AG08396 (cell line): ENCODE measurements at regions not wholly inside any gene's neighbourhood (a gene's known extent, or its start where the extent isn't known, plus 50 kb on each side); places are given as distances from the start of the nearest gene placed in this dataset.

Experiments used
- DNase-seq: peaks from one replicate; pipeline ENCODE4 v3.0.0; 2012; ENCODE audit warnings: low spot score, mixed read lengths

- DNase-seq, result no peak
These were observed 89.8 kb upstream of the NEUROD1 start for GRCh38 chr2:181770150-181770549.

- no peak for DNase-seq
These were observed 91.0 kb upstream of the NEUROD1 start for GRCh38 chr2:181771356-181771755.

- DNase-seq, result no peak
These were observed 92.0 kb upstream of the NEUROD1 start for GRCh38 chr2:181772334-181772733.

GRCh38 chr2:181772777-181773176 lies 92.5 kb upstream of the NEUROD1 start:
- DNase-seq, result no peak

- no peak for DNase-seq
These were observed 94.4 kb upstream of the NEUROD1 start for GRCh38 chr2:181774685-181775084.

- DNase-seq, result no peak
These were observed 96.0 kb upstream of the NEUROD1 start for GRCh38 chr2:181776336-181776735.

GRCh38 chr2:181777734-181778133 lies 97.4 kb upstream of the NEUROD1 start:
- DNase-seq, result no peak

GRCh38 chr2:181778621-181779201 lies 98.4 kb upstream of the NEUROD1 start:
- DNase-seq, result no peak

GRCh38 chr2:181779288-181780021 lies 99.1 kb upstream of the NEUROD1 start:
- DNase-seq, result no peak

GRCh38 chr2:181780047-181780651 lies 99.8 kb upstream of the NEUROD1 start:
- DNase-seq, result no peak

GRCh38 chr2:181780657-181781056 lies 100.3 kb upstream of the NEUROD1 start:
- DNase-seq, result no peak

GRCh38 chr2:181781078-181781786 lies 100.9 kb upstream of the NEUROD1 start:
- DNase-seq, result no peak

GRCh38 chr2:181782660-181783059 lies 102.3 kb upstream of the NEUROD1 start:
- no peak for DNase-seq

GRCh38 chr2:181784556-181784955 lies 104.2 kb upstream of the NEUROD1 start:
- DNase-seq, result no peak

GRCh38 chr2:181785691-181786344 lies 105.5 kb upstream of the NEUROD1 start:
- no peak for DNase-seq

- DNase-seq, result no peak
These were observed 104.9 kb upstream of the ITPRID2 start for GRCh38 chr2:181786371-181787228.

GRCh38 chr2:181787310-181788048 lies 104.1 kb upstream of the ITPRID2 start:
- DNase-seq, result no peak

- DNase-seq, result no peak
These were observed 102.5 kb upstream of the ITPRID2 start for GRCh38 chr2:181788897-181789555.

- DNase-seq, result no peak
These were observed 101.6 kb upstream of the ITPRID2 start for GRCh38 chr2:181789827-181790448.
